GM21717 (cell line): ENCODE measurements at regions not wholly inside any gene's neighbourhood (a gene's known extent, or its start where the extent isn't known, plus 50 kb on each side); places are given as distances from the start of the nearest gene placed in this dataset.

ENCODE experiments used
- ATAC-seq: cut with Tn5 transposase; IDR thresholded peaks from one replicate; pipeline ENCODE4 v1.9.1; 2021; ENCODE audit warnings: mild to moderate bottlenecking, moderate library complexity; ENCODE audit not compliant: unreplicated experiment

DNA sequence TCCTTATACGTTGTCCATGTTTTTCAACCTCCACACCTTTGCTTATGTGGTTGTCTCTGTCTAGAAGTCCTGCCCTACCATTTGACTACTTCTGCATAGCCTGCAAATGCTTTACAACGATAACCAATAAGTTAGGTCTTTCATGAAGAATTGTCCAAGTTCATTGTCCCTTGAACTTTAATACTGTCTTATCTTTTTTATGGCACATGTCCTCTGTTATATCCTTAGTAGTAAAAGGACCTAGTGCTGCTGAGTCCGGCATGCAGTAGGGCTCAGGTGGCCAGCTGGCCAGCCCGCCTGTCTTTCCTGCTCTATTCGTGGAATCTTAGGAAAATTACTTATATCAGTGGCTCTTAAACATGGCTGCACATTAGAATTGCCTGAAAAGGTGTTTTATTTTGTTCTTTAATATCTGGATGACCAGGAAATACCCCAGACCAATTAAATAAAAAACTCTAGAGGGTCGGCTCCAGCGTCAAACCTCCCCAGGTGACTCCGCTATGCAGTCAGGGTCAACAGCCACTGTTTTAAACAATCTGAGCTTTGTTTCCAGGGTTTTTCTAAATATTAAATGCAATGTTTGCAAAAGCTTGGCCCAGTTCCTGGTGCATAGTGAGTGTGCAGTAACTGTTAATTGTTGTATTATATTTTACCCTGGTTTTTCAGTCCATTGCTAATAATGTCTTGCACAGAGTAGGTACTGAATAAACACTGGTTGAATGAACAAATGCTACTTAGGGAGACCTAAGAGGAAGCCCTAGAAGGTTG lies 64.6 kb upstream of the SESN3 start:
- no peak for ATAC-seq

DNA sequence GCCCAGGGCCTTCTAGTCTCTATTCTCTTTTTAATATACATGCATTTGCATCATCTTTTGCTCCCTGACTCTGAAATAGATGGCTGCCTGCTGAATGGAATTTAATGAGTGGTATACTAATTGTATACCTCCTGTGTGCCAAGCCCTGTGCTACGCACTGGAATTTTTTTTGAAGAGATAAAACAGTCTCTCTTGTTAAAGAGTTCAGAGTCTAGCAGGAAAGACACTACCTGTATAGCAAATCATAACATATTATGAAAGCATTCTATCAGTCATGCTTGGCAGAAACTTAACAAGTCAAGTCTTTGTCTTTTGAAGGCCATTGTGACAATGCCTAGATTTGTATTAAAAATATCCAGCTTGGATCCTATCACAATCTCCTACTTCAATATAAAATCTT lies 63.7 kb upstream of the SESN3 start:
- no peak for ATAC-seq

- no peak for ATAC-seq
Observed at GRCh38 chr11:95293116-95293515, 62.1 kb upstream of the SESN3 start.

GRCh38 chr11:95291946-95292345 lies 60.9 kb upstream of the SESN3 start:
- no peak for ATAC-seq

GRCh38 chr11:95289378-95290101 lies 58.5 kb upstream of the SESN3 start:
- no peak for ATAC-seq

DNA sequence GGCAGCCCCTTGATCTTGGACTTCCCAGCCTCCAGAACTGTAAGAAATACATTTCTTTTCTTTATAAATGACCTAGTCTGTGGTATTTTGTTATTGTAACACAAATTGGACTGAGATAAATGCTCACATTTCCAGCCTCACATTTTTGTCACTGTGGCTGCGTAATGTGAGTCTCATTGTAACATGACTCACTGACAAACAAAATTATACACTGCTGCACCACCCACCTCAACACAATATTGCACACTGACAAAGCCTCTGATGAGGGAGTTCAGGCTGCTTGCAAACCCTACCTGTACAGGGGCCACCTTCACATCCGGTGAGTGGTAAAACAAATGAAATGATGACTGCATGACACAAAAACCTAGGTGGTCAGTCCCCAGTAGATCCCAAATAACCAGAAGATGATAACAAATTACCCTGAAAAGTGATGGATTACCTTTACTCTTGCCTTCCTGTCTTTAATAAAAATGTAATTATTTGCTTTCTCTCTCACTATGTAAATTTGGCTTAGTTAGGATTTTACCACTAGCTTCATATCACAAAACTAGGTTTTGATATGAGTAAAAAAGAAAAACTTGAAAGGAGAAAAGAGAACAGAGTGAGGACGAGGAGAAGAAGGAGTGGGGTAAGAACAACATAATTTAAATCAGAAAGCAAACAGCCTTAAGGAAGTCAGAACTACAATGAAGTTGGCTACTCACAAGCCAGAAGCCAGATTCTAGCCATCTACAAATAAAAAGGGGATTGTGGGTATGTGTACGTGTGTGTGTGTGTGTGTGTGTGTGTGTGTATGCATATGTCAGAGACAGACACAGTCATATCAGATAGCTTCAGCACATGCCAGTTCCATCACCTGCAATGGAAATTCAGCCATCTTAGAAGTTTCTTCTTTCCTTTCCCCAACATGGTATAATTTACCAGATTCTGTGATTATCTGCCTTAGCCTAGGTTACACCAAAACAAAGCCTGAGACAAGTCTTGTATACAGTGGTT lies 53.4 kb upstream of the SESN3 start:
- no peak for ATAC-seq

GRCh38 chr11:95283650-95284049 lies 52.6 kb upstream of the SESN3 start:
- ATAC-seq: no peak

GRCh38 chr11:95283146-95283545 lies 52.1 kb upstream of the SESN3 start:
- no peak for ATAC-seq

DNA sequence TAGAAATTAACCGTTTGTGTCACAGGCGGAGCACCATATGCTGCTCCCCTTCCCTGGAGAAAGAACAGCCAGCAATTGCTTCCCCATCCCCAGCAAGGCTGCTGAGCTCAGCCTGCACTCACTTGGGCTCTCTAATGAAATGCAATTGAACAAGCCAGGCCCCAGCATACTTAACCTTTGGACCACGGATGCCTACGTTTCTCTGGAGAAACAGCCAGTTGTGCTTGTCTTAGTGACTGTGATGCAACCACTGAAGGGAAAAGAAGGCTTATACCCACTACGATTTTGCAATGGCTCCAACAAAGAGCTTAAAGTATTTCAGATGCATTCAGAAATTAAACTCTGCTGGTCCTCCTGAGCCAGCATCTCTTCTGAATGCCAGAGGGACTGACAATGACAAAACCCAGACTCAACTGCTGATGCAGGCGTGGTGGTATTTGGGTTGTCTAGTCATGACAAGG lies 51.3 kb upstream of the SESN3 start:
- no peak for ATAC-seq
